ENCODE measurements at regions not wholly inside any gene's neighbourhood (a gene's known extent, or its start where the extent isn't known, plus 50 kb on each side); places are given as distances from the start of the nearest gene placed in this dataset.

GRCh38 chr4:66108898-66109297 lies 438.6 kb upstream of the EPHA5 start:
- no peak for TF ChIP-seq CTCF (conservative IDR thresholded peaks at IDR 0.05; ENCODE audit: low read depth, low read length)
- DNase-seq (ENCODE audit: low read depth) = no peak
- no peak overlapping the region for H3K4me3 ChIP-seq (ENCODE audit: low read depth, low read length)

GRCh38 chr4:66097218-66097617 lies 426.9 kb upstream of the EPHA5 start:
- TF ChIP-seq CTCF (conservative IDR thresholded peaks at IDR 0.05; ENCODE audit: low read depth, low read length) = no peak
- DNase-seq (ENCODE audit: low read depth) = no peak
- H3K4me3 ChIP-seq (ENCODE audit: low read depth, low read length) = no peak overlapping the region

GRCh38 chr4:66095065-66095464 lies 424.8 kb upstream of the EPHA5 start:
- no peak for TF ChIP-seq CTCF (conservative IDR thresholded peaks at IDR 0.05; ENCODE audit: low read depth, low read length)
- DNase-seq (ENCODE audit: low read depth) = no peak
- H3K4me3 ChIP-seq (ENCODE audit: low read depth, low read length) = no peak overlapping the region

- no peak overlapping the region for H3K4me3 ChIP-seq (ENCODE audit: low read depth, low read length)
- no peak for DNase-seq (ENCODE audit: low read depth)
- no peak for TF ChIP-seq CTCF (conservative IDR thresholded peaks at IDR 0.05; ENCODE audit: low read depth, low read length)
Measured at GRCh38 chr4:66094070-66094469, 423.8 kb upstream of the EPHA5 start.

- H3K4me3 ChIP-seq (ENCODE audit: low read depth, low read length) = no peak overlapping the region
- DNase-seq (ENCODE audit: low read depth) = no peak
- no peak for TF ChIP-seq CTCF (conservative IDR thresholded peaks at IDR 0.05; ENCODE audit: low read depth, low read length)
Measured at GRCh38 chr4:66091786-66092185, 421.5 kb upstream of the EPHA5 start.

GRCh38 chr4:66073961-66074360 lies 403.7 kb upstream of the EPHA5 start:
- DNase-seq (ENCODE audit: low read depth) = no peak
- TF ChIP-seq CTCF (conservative IDR thresholded peaks at IDR 0.05; ENCODE audit: low read depth, low read length) = no peak

GRCh38 chr4:66071911-66072310 lies 401.6 kb upstream of the EPHA5 start:
- no peak overlapping the region for H3K4me3 ChIP-seq (ENCODE audit: low read depth, low read length)

More at GRCh38 chr4:66073961-66074360, 403.7 kb upstream of the EPHA5 start:
- no peak overlapping the region for H3K4me3 ChIP-seq (ENCODE audit: low read depth, low read length)

More at GRCh38 chr4:66071911-66072310, 401.6 kb upstream of the EPHA5 start:
- no peak for DNase-seq (ENCODE audit: low read depth)
- TF ChIP-seq CTCF (conservative IDR thresholded peaks at IDR 0.05; ENCODE audit: low read depth, low read length) = no peak
